ENCODE measurements at regions not wholly inside any gene's neighbourhood (a gene's known extent, or its start where the extent isn't known, plus 50 kb on each side); places are given as distances from the start of the nearest gene placed in this dataset.

GRCh38 chr19:30172613-30173242, 199.5 kb upstream of the ZNF536 start:
- Histone ChIP-seq H3K4me3 (ENCODE audit: insufficient read depth, low read depth, low read length) (no peak overlapping the region), H2BK120ac (ENCODE audit: low read depth, low read length) (no peak overlapping the region), H2BK20ac (ENCODE audit: low read depth, low read length) (no peak overlapping the region), H4K20me1 (ENCODE audit: insufficient read depth, low read length) (no peaks in the 10 kb centered on the region), H3K14ac (replicated peaks; ENCODE audit: low read depth, low read length) (no peak overlapping the region), H3K27ac (ENCODE audit: insufficient read depth, low read length) (no peak overlapping the region), H3K9me1 (ENCODE audit: insufficient read depth, low read length) (no peaks in the 10 kb centered on the region), H4K8ac (ENCODE audit: low read depth in 2 of 2, low read length in 2 of 2) (no peak overlapping the region), H2AFZ (replicated peaks; ENCODE audit: low read length, poor library complexity) (peak overlapping the region; percentile 32), H3K4ac (ENCODE audit: low read depth, low read length) (no peak overlapping the region), H3K9me3 (ENCODE audit: control insufficient read depth, insufficient read depth, low read length) (peaks cover 44% of the 10 kb centered on the region), H2BK15ac (ENCODE audit: low read depth, low read length) (no peak overlapping the region), H2AK5ac (ENCODE audit: low read depth, low read length) (no peak overlapping the region), H2AK9ac (replicated peaks; ENCODE audit: low read depth, low read length, poor library complexity) (no peak overlapping the region), H2BK5ac (ENCODE audit: low read depth, low read length, poor library complexity, severe bottlenecking) (no peak overlapping the region), H3K56ac (ENCODE audit: extremely low read depth, insufficient read depth, low read length) (no peak overlapping the region), H4K5ac (ENCODE audit: low read depth, low read length) (no peak overlapping the region), H3K4me1 (ENCODE audit: control insufficient read depth, insufficient read depth, low read length) (no peaks in the 10 kb centered on the region), H3K23ac (ENCODE audit: low read depth, low read length) (no peak overlapping the region), H3K27me3 (ENCODE audit: control insufficient read depth, insufficient read depth, low read length) (no peaks in the 10 kb centered on the region), H3K18ac (ENCODE audit: low read depth, low read length) (no peak overlapping the region), H3K9ac (ENCODE audit: low read depth, low read length) (no peak overlapping the region), H3K36me3 (ENCODE audit: control insufficient read depth, insufficient read depth, low read length) (no peaks in the 10 kb centered on the region), H3K4me2 (ENCODE audit: low read depth, low read length) (no peak overlapping the region), H4K91ac (ENCODE audit: insufficient read depth, low read depth, low read length) (no peak overlapping the region), H3K79me1 (ENCODE audit: low read depth in 1 of 2, low read length in 2 of 2) (no peaks in the 10 kb centered on the region)
- no peak for TF ChIP-seq MXI1 (IDR thresholded peaks at IDR 0.05; ENCODE audit: borderline replicate concordance, low read depth, low read length)
- no peak for TF ChIP-seq RCOR1 (IDR thresholded peaks at IDR 0.05; ENCODE audit: insufficient replicate concordance, low read length)
- TF ChIP-seq, protein P1, sequence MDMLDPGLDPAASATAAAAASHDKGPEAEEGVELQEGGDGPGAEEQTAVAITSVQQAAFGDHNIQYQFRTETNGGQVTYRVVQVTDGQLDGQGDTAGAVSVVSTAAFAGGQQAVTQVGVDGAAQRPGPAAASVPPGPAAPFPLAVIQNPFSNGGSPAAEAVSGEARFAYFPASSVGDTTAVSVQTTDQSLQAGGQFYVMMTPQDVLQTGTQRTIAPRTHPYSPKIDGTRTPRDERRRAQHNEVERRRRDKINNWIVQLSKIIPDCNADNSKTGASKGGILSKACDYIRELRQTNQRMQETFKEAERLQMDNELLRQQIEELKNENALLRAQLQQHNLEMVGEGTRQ (IDR thresholded peaks at IDR 0.05; ENCODE audit: low read depth, low read length): no peak
- no peak for TF ChIP-seq RAD21 (IDR thresholded peaks at IDR 0.05; ENCODE audit: low read length)
- TF ChIP-seq CTCF (conservative IDR thresholded peaks at IDR 0.05; ENCODE audit: low read depth, low read length): no peak
- no peak for TF ChIP-seq MAFK (IDR thresholded peaks at IDR 0.05; ENCODE audit: low read depth, low read length)
- TF ChIP-seq MAZ (IDR thresholded peaks at IDR 0.05; ENCODE audit: borderline replicate concordance, low read depth, low read length): no peak
- TF ChIP-seq CEBPB (IDR thresholded peaks at IDR 0.05; ENCODE audit: low read depth, low read length): no peak
- TF ChIP-seq SMC3 (IDR thresholded peaks at IDR 0.05; ENCODE audit: low read depth, low read length): no peak
- TF ChIP-seq, protein P2, sequence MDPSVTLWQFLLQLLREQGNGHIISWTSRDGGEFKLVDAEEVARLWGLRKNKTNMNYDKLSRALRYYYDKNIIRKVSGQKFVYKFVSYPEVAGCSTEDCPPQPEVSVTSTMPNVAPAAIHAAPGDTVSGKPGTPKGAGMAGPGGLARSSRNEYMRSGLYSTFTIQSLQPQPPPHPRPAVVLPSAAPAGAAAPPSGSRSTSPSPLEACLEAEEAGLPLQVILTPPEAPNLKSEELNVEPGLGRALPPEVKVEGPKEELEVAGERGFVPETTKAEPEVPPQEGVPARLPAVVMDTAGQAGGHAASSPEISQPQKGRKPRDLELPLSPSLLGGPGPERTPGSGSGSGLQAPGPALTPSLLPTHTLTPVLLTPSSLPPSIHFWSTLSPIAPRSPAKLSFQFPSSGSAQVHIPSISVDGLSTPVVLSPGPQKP (IDR thresholded peaks at IDR 0.05; ENCODE audit: borderline replicate concordance, low read depth, low read length): no peak
- TF ChIP-seq NFE2L2 (IDR thresholded peaks at IDR 0.05; ENCODE audit: low read depth, low read length): no peak
- TF ChIP-seq POLR2A (IDR thresholded peaks at IDR 0.05; ENCODE audit: low read depth, low read length): no peak
- no peak for TF ChIP-seq FOS (IDR thresholded peaks at IDR 0.05; ENCODE audit: low read depth, low read length)
- TF ChIP-seq CHD1 (IDR thresholded peaks at IDR 0.05; ENCODE audit: low read depth, low read length): no peak
- TF ChIP-seq BHLHE40 (IDR thresholded peaks at IDR 0.05; ENCODE audit: low read depth, low read length): no peak
- no peak for TF ChIP-seq RFX5 (IDR thresholded peaks at IDR 0.05; ENCODE audit: low read depth, low read length)
- no peak for ATAC-seq (ENCODE audit: low read depth)
- in situ Hi-C loops (cut with MboI; ENCODE audit: low sequenced_read_pairs) (no loop called here), intact Hi-C loops (cut with micrococcal nuclease) (no loop called here), dilution Hi-C loops (cut with HindIII; ENCODE audit: low sequenced_read_pairs, unreplicated experiment) (no loop called here)
- WGBS, 2 experiments (ENCODE audit: extremely low coverage in 2 of 2, insufficient read length in 1 of 2): 48% methylated on average over 2 of the region's 8 CpGs; no CpG with 5 or more reads in 1 of the 2 experiments
- no peak for DNase-seq
- CTCF ChIA-PET: no interaction called here
- POLR2A ChIA-PET (ENCODE audit: unreplicated experiment): no interaction called here
- BruUV-seq (replicated peaks): no TSS peak

Measured in IMR-90 (cell line).